CMK (cell line): ENCODE measurements at regions not wholly inside any gene's neighbourhood (a gene's known extent, or its start where the extent isn't known, plus 50 kb on each side); places are given as distances from the start of the nearest gene placed in this dataset.
A peak's percentile ranks its signal among the peaks of the same experiment; 100 is the strongest.
"Not testable (repeated sequence)": the region's sequence is repeated elsewhere in the genome, so short reads cannot be mapped to it uniquely, and the experiment has no call there.

Source experiments
- DNase-seq: peaks from one replicate; pipeline ENCODE4 v3.0.0-alpha.2; 2010; ENCODE audit warnings: low read depth

DNA sequence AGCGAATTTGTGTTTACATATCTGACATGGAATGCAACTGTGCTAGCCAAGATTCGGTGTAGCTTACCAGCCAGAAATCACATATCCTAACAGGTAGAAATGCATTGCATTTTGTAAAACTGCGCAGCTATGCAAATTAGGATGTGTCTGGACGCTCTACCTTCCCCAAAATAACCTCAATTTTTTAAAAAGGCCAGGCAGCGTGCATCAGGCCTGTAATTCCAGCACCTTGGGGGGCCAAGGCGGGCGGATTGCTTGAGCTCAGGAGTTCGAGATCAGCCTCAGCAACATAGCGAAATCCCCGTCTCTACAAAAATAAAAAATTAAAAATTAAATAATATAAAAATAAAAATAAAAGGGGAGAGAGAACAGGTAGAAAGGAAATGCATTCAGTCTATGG lies 305.0 kb downstream of the TYW1 start:
- DNase-seq, result no peak

DNA sequence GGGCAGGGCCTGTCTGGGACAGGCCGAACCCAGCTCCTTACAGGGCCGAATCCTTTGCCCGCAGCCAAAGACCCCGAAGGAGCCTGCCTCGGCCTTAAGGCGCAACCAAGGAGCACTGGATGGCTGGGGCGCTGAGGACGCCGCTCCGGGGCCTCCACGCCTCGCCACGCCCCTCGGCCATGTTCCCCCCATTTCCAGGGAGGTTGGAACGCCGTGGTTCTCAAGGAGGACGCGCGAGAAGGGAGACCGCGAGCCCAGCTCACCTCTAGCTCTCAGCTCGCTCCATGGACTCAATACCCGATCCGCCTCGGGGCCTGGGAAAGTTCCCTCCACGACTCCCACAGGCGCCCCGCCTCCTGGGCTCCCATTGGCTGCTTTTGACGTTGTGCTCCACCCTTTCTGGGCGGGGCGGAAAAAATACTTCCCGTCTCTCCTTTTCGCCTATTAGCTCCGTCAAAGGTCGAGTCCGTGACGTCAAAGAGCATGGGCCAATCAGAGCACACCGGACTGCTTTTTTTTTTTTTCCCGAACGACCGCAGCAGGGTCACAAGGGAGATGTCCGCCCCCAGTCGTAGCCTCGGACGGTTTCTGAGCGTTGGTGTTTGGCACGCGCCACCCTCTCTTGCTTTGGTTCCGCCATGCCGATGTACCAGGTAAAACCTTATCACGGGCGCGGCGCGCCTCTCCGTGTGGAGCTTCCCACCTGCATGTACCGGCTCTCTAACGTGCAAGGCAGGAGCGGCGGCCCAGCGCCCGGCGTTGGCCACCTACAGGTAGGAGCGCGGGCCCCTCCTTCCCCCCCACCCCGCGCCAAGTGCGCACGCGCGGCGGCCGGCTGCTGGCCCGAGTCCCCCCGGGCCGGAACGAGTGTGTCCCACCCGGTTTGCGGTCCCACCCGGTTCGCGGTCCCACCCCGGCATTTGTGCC lies 305.7 kb downstream of the TYW1 start:
- peak; percentile 93 for DNase-seq

DNA sequence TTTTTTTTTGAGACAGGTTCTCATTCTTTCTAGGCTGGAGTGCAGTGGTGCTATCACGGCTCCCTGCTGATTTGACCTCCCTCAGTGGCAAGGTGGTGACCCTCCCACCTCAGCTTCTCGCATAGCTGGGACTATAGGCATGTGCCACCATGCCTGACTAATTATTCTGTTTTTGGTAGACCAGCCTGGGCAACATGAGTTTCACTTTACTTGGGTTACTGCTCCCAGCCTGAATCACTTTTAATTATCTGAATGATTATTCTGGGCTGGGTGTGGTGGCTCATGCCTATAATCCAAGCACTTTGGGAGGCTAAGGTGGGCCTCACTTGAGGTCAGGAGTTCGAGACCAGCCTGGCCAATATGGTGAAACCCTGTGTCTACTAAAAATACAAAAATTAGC lies 308.2 kb downstream of the TYW1 start:
- DNase-seq, result not testable (repeated sequence)

DNA sequence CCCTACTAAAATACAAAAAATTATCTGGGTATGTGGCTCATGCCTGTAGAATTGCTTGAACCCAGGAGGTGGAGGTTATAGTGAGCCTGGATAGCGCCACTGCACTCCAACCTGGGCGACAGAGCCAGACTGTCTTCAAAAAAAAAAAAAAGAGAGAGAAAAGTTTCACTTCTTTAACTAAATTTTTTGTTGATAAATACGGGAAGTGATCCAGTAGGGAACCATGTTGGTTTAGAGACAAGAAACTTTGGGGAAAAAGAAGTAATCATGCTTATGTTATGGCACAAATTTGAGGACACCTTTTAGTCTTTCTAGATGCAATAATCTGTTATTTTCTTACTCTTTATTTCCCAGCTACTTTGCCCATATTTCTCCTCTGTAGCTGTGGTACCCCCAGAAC lies 309.7 kb downstream of the TYW1 start:
- DNase-seq, result no peak

DNA sequence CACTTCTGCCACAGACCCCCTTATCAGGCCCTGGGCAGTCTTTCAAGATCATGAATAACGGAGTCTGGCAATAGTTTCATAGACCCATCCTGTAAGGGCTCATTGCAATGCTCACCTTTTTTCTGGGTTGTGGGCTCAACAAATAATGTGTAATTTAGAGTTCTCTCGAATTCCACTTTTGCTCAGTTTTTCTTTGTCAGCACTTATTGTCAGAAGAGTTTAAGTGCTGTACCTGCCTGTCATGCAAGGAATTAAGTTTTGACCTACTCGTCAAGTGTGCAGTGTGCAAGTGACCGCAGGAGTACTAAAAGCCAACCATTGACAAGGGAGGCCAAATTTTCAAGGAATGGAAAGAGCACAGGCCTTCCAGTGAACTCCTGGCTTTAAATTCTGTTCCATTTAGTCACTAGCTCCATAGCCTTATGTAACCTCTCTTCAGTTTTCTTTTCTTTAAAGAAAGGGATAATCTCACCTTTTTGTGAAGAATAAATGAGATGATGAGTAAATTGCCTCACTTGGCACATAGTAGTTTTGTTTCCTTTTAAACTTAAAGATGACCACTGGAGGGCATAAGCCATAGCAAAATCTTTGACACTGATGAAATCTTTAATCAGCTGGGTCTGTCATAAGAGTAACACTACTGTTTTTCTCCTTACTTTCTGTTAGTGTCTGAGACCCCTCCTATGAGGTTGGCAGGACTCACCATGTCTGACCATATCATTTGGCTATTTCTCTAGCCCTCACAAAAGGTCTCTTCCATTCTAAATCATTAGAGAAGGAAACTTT lies 313.3 kb downstream of the TYW1 start:
- DNase-seq, result no peak

DNA sequence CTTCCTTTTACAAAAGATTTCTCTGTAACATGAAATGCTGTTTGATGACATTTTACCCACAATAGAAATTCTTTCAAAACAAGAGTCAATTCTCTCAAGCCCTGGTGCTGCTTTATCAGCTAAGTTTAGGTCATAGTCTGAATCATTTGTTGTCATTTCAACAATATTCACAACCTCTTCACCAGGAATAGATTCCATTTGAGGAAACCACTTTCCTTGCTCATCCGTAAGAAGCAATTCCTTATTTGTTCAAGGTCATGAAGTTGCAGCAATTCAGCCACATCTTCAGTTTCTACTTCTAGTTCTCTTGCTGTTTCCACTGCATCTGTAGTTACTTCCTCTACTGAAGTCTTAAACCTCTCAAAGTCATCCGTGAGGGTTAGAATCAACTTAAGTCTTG lies 315.3 kb downstream of the TYW1 start:
- no peak for DNase-seq

DNA sequence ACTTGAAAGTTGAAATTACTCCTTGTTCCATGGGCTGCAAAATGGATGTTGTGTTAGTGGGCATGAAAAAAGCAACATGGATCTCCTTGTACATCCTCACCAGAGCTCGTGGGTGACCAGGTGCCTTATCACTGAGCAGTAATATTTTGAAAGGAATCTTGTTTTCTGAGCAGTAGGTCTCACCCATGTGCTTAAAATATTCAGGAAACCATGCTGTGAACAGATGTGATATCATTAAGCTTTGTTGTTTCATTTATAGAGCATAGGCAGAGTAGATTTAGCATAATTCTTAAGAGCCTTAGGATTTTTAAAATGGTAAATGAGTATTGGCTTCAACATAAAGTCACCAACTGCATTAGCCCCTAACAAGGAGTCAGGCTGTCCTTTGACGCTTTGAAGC lies 316.6 kb downstream of the TYW1 start:
- DNase-seq, result no peak

DNA sequence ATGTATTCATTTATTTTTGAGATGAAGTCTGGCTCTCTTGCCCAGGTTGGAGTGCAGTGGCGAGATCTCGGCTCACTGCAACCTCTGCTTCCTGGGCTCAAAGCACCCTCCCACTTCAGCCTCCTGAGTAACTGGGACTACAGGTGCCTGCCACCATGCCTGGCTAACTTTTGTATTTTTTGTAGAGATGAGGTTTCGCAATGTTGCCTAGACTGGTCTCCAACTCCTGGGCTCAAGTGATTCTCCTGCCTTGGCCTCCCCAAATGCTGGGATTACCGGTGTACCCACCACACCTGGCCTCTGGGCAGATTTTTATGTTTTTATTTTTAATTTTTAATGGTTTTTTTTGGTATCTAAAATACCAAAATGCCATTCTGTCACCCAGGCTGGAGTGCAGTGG lies 320.3 kb downstream of the TYW1 start:
- not testable (repeated sequence) for DNase-seq

DNA sequence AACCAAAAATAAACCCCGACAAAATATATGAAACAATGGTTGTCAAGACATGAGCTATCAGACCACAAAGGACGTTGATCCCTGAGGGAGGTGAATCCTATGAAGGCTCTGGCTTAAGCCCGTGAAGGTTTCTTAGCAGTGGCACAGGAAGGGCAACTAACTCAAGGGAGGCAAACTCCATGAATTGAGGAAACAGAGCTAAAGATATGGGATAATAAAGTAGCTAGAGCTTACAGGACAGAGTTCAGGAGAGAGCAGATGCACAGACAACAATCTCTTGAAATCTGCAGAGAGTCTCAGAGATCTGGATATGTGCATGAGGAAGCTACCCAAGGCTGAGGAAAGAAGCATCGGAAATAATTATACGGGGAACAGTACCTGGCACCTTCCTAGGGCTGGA lies 331.6 kb downstream of the TYW1 start:
- DNase-seq, result not testable (repeated sequence)

DNA sequence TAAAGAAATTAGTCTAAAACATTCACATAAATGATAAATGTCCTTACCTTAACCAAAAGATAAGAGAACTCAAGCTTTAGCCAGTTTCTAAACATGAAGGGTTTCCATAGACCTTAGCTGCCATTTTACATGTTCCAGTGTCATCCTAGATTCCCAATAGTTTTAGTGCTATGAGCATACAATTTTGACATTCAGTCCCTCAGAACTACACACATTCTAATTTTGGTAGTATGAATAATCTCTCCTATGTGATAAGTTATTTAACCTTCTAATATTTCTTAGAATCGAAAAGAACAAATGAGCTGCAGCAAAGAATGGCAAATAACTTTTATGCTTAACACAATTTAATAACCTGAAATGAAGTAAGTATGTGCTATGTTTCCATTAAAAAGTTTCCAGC lies 338.5 kb downstream of the TYW1 start:
- not testable (repeated sequence) for DNase-seq

DNA sequence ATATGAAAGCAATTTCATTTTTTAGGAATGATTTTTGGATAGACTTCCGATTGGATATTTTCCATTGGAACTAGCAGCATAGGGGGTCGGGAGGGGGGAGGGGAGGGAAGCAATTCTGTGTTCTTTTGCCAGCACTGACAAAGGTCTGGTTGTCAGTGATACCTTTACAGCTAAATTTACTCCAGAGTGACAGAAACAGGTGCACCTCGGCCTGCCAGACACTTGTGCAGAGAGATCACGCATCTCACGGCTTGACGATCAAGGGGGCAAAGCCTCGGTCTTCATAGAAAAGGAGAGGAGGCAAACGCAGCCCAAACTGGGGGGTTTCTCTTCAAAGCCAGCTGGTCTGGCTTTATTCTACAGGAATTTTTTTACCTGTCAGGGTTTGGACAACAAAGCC lies 339.0 kb downstream of the TYW1 start:
- DNase-seq, result not testable (repeated sequence)

DNA sequence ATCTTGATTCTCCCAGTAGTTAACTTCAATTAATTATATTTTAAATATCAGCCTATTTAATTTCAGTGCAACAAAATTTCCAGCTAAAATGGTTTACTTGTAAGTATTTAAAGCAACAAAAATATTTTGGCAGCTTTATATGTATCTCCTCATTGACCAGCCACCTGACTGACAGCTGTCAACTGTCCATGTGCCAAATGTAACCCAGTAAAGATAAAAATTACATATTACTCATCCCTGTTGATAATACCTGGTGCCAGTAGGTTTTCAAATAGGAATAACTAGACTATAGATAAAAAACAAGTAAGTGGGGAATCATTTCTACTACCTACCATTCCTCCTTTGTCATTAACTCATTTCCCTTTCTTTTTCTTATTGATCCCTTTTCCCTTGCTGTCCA lies 341.9 kb downstream of the TYW1 start:
- not testable (repeated sequence) for DNase-seq

DNA sequence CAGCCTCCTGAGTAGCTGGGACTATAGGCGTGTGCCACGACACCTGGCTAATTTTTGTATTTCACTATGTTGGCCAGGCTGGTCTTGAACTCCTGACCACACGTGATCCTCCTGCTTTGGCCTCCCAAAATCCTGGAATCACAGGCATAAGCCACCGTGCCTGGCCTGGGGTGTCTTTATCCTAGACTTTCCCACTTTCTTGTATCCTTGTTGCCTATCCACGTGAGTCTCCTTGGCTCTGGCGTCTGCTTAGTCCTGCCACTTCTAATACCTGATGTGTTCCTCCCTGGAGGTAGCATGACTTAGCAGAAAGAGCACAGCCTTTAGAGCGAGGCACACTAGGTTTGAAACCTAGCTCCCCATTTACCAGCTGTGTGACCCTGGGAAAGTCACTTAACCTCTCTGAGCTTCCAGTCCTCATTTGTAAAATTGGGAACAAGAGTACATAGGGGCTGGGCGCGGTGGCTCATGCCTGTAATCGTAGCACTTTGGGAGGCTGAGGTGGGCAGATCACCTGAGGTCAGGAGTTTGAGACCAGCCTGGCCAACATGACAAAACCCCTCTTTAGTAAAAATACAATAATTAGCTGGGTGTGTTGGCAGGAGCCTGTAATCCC lies 344.6 kb downstream of the TYW1 start:
- DNase-seq, result no peak

DNA sequence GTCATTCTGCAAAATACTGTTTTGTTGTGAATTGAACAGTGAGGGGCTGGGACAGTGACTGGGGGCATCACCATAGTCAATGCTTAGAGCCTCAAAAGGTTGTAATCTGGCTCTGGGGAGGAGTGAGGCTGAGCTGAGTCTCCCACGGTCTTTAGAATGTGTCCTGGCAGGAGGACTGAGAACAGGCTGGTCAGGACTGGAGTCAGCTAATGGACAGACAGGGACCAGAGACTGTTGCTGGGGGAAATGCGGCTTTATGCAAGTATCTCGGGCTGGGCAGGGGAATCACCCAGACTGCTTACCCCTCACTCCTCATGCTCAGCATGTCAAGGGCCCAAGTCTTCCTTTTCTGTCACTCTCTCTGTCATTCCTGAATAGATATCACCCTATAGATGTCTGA lies 346.5 kb downstream of the TYW1 start:
- no peak for DNase-seq

DNA sequence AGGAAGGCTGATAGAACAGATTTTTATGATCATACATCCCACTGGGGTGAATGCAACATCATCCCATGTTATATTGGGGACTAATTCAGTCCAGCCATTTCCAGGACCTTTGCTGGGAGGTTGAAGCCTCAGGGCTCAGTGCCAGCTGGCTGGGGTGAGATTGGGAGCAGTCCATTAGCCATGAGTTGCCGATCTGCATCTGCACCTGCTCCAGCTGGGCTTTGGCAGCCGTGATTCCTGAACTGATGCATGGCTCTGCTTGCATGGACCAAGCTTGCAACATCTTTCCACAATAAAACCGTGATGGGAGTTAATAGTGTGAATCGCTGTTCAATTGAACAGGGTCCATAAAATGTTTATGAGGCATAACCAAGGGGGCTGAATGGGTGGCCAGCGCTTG lies 346.9 kb downstream of the TYW1 start:
- no peak for DNase-seq

DNA sequence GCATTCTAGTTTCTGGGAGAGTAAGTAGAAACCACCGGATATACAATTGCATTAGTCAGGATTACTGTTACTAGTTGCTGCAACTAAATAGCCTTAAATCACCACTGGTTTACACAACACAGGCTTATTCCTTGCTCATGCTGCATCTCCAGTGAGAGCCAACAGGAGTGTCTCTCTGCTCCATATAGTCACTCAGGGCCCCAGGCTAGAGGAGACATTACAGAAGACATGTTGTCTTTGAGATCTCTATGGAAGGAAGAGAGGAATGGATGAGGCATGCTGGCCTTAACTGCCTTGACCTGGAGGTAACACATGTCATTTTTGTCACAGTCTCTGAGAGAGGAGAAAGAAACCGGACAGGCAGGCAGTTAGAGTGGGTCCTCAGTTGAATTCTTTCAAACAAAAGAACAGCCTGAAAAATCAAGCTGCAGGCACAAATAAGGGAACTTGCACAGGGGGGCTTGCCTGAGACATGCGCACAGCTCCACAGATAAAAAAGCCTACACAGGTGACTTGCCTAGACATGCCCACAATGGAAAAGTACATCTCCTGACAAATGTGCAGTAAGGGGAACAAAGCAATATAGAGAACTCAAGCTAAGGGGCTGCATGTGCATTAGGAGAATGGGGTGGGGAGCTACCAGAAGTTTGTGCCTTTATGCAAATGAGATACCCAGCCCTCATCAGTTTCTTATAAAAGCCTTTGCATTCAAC lies 348.0 kb downstream of the TYW1 start:
- DNase-seq, result no peak

DNA sequence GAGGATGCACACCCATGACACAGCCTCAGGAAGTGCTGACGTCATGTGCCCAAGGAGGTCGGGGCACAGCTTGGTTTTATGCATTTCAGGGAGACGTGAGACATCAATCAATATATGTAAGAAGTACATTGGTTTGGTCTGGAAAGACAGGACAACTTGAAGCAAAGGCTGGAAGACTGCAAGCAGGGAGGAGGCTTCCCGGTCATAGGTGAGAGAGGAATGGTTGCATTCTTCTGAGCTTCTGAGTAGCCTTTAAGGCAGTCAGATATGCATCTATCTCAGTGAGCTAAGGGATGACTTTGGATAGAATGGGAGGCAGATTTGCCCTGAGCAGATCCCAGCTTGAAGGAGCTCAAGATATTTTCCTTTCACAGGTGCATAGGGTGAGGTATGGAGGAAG lies 349.5 kb downstream of the TYW1 start:
- DNase-seq, result no peak

DNA sequence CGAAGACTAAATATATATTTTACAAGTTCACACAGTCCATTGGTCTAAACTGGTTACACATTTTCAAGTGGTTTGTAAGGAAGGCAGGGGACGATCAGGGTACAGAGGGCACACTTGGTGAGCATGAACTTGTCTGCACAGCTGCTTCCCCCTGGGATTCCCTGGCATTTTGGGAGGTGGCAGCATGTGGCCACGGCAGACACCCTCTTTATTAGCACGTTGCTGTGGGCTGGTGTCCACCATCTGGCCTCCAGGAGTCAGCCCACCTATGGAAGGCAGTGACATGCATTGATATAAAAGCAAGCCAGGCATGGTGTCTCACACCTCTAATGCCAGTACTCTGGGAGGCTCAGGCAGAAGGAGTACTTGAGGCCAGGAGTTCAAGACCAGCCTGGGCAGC lies 350.2 kb downstream of the TYW1 start:
- no peak for DNase-seq

DNA sequence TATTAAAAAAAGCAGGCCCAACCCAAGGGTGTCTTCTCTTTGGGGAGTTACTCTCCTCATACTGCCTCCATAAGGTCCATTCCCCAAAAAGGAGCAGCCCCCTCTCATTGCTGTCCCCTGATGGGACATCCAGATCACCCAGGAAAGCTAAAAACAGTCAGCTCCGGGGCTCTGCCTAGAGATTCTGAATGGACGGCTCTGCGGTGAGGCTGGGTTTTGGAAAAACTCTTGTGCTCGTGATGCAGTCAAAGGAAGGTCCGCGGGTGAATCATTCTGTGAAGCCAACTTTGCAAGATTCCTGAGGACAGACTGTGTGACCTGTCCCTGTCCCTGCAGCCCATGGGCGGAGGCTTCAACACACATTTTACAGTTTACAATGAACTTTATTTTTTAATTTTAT lies 351.5 kb downstream of the TYW1 start:
- DNase-seq, result no peak

DNA sequence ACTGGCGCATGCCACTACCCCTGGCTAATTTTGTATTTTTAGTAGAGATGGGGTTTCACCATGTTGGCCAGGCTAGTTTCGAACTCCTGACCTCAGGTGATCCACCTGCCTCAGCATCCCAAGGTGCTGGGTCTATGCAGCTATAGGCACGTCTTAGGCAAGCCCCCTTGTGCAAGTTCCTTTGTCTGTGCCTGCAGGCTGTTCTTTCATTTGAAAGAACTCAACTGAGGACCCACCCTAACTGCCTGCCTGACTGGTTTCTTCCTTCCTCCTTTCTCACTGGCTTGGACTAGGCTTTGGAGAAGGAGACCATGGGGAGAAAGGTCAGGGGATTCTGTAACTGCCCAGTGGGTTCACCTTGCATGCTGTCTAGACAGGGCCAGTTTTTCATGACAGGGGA lies 361.0 kb downstream of the TYW1 start:
- DNase-seq, result not testable (repeated sequence)

DNA sequence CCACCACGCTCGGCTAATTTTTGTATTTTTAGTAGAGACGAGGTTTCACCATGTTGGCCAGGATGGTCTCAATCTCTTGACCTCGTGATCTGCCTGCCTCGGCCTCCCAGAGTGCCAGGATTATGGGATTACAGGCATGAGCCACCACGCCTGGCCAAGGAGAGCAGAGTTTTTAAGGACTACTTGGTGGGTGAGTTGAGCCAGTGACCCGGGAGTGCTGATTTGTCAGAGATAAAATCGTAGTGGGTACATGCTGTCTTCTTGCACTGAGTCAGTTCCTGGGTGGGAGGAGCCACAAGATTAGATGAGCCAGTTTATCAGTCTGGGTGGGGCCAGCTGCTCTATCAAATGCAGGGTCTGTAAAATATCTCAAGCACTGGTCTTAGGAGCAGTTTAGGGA lies 361.7 kb downstream of the TYW1 start:
- not testable (repeated sequence) for DNase-seq

DNA sequence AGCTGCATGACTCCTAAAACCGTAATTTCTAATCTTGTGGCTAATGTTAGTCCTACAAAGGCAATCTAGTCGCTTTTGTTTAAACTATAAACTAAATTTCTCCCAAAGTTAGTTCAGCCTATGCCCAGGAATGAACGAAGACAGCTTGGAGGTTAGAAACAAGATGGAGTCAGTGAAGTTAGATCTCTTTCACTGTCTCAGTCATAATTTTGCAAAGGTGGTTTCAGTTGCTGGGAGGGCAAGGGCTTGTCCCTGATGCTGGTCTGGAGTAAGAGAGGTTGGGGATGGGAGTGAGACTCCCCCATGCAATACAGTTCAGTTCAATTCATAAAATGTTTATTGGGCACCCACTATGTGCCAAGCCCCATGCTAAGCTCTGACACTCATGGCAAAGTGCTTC lies 362.1 kb downstream of the TYW1 start:
- DNase-seq, result not testable (repeated sequence)
